ENCODE measurements at regions not wholly inside any gene's neighbourhood (a gene's known extent, or its start where the extent isn't known, plus 50 kb on each side); places are given as distances from the start of the nearest gene placed in this dataset.

- no peak for FAIRE-seq
Observed at GRCh38 chr10:28996345-28996744, 292.5 kb upstream of the LYZL1 start.

GRCh38 chr10:28996947-28997551, 291.8 kb upstream of the LYZL1 start:
- FAIRE-seq: no peak

- no peak for FAIRE-seq
Observed at GRCh38 chr10:28997734-28998133, 291.1 kb upstream of the LYZL1 start.

GRCh38 chr10:29001801-29002200, 287.1 kb upstream of the LYZL1 start:
- FAIRE-seq: no peak

- peak; percentile 99 for FAIRE-seq
Observed at GRCh38 chr10:29003014-29003413, 285.9 kb upstream of the LYZL1 start.

GRCh38 chr10:29005988-29006387, 282.9 kb upstream of the LYZL1 start:
- no peak for FAIRE-seq

- no peak for FAIRE-seq
Observed at GRCh38 chr10:29007370-29007747, 281.5 kb upstream of the LYZL1 start.

GRCh38 chr10:29007748-29008610, 280.9 kb upstream of the LYZL1 start:
- no peak for FAIRE-seq

DNA sequence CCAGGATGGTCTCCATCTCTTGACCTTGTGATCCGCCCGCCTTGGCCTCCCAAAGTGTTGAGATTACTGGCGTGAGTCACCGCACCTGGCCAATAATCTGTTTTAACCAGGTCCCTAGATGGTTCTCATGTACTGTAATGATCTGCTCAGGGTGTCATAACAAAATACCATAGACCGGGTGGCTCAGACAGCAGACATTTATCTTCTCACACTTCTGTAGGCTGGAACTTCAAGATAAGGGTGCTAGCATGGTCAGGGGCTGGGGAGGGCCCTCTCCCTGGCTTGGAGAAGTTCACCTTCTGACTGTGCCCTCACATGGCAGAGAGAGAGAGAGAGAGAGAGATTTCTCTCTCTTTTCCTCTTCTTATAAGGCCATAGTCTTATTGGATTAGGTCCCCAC, 279.4 kb upstream of the LYZL1 start:
- no peak for FAIRE-seq

GRCh38 chr10:29011516-29011915, 277.4 kb upstream of the LYZL1 start:
- no peak for FAIRE-seq

DNA sequence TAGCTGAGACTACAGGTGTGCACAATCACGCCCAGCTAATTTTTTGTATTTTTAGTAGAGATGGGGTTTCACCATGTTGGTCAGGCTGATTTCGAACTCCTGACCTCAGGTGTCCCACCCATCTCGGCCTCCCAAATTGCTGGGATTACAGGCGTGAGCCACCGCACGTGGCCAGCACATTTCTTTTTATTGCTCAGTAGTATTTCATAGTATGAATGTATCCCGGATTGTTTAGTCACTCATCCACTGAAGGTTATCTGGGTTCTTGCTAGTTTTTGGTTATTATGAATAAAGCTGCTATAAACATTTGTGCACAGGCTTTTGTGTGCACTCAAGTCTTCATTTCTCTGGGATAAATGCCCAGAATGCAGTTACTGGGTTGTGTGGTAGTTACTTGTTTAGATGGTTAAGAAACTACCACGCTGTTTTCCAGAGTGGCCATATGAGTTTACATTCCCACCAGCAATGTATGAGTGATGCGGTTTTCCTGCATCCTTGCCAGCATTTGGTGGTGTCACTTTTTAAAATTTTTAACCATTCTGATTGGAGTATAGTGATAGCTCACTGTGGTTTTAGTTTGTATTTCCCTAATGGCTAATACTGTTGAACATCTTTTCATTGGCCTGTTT, 275.8 kb upstream of the LYZL1 start:
- FAIRE-seq: no peak

GRCh38 chr10:29021591-29021990, 267.3 kb upstream of the LYZL1 start:
- no peak for FAIRE-seq

DNA sequence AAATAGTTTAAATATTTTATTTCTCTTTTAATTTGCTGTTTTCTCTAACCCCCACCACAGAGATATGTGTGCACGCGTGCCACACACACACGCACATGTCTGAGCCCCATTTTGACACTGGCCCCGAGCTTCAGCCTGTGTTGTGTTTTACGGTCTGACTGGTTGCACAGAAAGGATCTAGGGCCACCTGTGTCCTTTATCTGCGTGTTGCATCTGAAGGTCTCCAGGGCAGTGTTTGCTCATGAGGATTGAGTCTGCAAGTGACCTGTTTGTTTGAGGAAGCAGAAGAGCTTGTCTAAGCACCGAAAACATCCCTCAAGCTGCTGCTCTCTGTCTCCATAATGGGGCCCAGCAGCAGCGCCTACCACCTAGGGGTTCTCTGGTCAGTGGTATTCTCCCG, 266.4 kb upstream of the LYZL1 start:
- FAIRE-seq: no peak

DNA sequence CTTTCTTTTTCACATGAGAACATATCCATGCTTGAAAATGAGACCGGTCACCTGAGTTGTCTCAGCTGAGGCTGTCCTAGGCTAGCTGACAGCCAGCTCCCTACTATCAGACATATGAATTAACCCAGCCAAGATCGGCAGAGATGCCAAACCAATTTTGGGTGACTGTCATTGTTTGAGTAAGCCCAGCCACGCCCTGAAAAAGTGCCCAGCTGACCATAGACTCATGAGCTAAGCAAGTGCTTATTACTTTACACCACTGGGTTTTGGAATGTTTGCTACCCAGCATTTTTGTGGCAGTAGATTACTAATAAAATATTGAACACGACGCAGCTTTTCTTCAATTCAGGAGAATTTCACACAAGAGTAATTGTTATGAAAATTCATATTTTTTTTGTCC, 265.2 kb upstream of the LYZL1 start:
- no peak for FAIRE-seq

GRCh38 chr10:29026065-29026797, 262.6 kb upstream of the LYZL1 start:
- no peak for FAIRE-seq

- FAIRE-seq: no peak
Observed at GRCh38 chr10:29026802-29027580, 261.9 kb upstream of the LYZL1 start.

DNA sequence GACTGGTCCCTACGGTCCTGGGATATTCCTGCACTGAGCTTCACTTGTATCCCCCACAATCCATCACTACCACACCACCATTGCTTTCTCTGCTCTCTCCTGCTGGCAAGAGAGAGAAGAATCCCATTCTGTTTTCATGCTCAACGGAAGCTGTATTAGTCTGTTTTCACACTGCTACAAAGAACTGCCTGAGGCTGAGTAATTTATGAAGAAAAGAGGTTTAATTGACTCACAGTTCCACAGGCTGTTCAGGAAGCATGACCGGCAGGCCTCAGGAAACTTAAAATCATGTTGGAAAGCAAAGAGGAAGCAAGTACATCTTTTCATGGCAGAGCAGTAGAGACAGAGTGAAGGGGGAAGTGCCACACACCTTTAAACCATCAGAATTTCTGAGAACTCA, 260.4 kb upstream of the LYZL1 start:
- no peak for FAIRE-seq

DNA sequence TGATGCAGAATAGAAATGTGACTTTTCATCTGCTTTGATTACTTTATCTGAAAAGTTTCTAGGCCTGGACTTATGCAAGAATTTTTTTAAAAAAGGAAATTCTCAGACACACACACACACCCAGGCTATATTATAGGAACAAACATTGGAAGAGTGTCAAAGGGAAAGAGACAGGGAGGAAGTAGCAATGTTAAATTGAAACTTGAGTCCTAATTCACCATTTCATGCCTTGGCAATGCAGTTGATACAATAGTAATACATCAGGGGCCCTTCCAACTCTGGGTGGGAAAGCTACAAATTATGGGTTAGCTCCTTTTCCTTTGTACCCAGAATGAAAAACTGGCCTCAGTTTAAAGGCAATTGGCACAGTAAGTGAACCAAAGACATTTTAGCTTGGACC, 258.0 kb upstream of the LYZL1 start:
- FAIRE-seq: no peak

GRCh38 chr10:29032169-29032568, 256.7 kb upstream of the LYZL1 start:
- FAIRE-seq: no peak

- no peak for FAIRE-seq
Observed at GRCh38 chr10:29033311-29033940, 255.4 kb upstream of the LYZL1 start.

- no peak for FAIRE-seq
Observed at GRCh38 chr10:29034592-29034991, 254.3 kb upstream of the LYZL1 start.

GRCh38 chr10:29035721-29036120, 253.1 kb upstream of the LYZL1 start:
- FAIRE-seq: no peak
